ENCODE measurements at regions not wholly inside any gene's neighbourhood (a gene's known extent, or its start where the extent isn't known, plus 50 kb on each side); places are given as distances from the start of the nearest gene placed in this dataset.

GRCh38 chr19:31015778-31016177, 333.5 kb downstream of the TSHZ3 start:
- TF ChIP-seq ESRRA (IDR thresholded peaks at IDR 0.05; ENCODE audit: borderline replicate concordance, low read length) (no peak), EP300 (IDR thresholded peaks at IDR 0.05) (no peak), MAFK (IDR thresholded peaks at IDR 0.05; ENCODE audit: partially characterized antibody) (no peak)
